Medulla oblongata (tissue), 1 donor: ENCODE measurements at regions not wholly inside any gene's neighbourhood (a gene's known extent, or its start where the extent isn't known, plus 50 kb on each side); places are given as distances from the start of the nearest gene placed in this dataset.

Experiments used
- DNase-seq: peaks from one replicate; pipeline ENCODE4 v3.0.0-alpha.2; 2015; ENCODE audit errors: extremely low spot score

DNA sequence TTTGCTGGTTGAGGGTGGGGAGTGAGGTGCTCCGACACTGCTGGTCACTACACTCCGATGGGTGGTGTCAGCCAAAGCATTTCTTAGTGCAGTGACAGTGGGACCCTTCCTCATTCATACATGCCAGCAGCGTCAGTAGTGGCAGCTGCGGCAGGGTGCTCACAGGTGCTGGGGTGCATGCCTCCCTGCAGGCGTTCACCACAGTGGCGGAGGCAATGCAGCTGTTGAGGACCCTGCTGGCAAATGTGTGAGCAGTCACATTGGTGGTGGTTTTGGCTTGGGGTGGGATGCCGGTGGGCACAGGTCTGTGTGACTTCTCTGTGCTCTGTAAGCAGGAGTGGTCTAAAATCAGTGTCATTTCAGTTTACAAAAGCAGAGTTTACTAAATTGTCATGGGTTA, 464.6 kb downstream of the FUT8 start:
- DNase-seq: no peak

DNA sequence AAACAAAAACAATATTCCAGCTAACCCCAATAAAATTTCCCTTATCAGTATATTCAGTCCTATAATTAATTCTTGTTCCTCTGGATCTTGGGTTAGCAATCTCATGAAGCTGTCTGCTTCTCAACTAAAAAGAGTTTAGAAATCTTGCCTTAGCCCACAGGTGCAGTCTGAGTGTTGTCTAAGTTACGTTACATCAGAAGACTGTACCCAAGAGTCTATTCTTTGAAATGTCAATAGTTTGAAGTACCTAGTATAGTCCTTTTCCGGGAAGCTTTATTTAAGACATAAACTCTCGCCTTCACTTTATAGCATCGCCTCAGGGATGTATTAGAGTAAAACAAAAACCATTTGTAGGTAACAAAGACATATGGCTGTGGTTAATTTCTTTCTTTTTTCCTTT, 465.1 kb downstream of the FUT8 start:
- DNase-seq: no peak

DNA sequence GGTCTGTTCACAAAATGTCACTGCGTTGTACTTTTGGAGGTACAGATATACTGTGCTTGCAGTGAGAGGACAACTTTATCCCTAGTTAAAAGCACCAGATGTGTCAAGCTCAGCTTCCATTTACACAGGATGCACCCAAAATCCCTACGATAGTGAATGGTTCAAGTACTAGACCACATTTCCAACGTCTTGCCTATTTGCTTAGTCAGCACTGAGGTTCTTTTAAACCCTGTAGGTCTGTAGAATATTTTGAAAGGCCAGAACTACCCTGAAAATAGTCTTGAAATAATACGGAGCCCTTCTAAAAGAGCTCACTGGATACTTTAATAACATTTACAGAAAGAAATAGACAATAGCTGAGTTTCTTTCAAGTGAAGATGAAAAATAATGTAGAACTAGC, 466.1 kb downstream of the FUT8 start:
- DNase-seq: no peak

DNA sequence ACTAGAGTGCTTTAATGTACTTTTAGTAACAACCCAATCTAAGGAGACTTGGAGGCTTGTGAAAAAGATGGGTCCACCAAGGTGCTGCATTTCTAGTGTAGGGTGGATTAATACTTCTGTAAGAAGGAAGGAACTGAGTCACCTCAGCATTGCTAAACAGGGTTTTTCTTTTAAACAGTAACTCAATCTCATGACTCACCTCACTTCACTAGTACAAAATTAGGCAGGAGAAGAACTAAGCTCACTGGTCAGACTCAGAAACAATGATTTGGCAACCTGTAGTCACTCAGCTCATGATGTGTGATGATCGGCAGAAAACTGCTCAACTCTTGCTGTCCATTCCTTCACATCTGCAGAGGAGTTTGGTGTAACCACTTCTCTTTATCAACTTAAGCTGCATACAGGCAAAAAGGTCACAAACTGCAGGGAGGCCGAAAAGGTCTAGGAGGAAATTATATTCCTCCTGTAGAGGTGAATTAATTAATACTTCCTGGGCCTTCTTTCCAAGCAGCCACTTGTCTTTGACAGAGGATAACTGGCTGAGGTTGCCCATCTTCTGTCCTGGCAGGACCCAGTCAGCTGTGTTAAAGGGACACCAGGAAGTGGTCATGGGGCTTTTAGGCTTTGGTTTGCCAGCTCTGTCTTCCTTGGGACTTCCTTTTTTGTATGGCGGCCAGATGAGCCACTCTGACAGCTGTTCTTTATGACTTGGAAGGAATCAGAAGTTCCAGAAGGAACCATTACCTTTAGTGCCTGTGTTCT, 466.9 kb downstream of the FUT8 start:
- no peak for DNase-seq

DNA sequence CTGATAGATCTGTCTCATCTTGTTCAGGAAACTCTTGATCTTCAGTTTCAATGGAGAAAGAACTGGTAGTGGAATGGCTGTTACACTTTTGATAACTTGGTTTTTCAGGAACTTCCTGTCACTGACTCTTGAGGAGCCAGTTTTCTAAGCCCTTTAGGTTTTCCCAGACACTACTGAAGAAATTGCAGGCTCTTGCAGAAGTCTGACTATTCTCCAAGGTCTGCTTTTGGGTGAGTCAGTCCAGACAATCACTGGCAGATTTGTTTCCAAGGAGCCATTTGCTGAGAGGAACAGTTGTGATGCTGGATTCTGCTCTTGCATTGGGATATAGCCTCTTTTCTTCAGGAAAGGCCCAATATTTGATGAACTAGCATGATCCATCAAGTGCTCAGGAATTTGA, 468.0 kb downstream of the FUT8 start:
- DNase-seq: no peak

DNA sequence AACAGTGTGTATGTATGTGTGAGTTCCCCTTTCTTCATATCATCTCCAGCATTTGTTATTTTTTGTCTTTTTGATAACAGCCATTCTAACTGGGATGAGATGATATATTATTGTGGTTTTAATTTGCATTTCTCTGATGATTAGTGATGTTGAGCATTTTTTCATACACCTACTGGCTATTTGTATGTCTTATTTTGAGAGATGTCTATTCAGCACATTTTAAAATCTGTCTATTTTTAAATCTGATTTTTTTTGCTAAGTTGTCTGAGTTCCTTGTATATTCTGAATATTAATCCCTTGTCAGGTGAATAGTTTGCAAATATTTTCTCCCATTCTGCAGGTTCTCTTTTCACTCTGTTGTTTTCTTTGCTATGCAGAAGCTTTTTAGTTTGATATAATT, 469.1 kb downstream of the FUT8 start:
- DNase-seq: no peak

DNA sequence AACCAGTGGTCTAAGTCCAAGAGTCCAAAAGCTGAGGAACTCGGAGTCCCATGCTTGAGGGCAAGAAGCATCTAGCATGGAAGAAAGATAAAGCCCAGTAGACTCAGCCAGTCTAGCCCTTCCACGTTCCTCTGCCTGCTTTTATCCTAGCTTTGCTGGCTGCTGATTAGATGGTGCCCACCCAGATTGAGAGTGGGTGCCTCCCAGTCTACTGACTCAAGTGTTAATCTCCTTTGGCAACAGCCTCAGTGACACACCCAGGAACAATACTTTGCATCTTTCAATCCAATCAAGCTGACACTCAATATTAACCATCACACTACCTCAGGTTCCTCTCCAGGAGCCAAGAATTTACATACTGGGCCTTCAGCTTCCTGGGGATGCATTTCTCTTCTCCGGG, 476.1 kb downstream of the FUT8 start:
- no peak for DNase-seq

DNA sequence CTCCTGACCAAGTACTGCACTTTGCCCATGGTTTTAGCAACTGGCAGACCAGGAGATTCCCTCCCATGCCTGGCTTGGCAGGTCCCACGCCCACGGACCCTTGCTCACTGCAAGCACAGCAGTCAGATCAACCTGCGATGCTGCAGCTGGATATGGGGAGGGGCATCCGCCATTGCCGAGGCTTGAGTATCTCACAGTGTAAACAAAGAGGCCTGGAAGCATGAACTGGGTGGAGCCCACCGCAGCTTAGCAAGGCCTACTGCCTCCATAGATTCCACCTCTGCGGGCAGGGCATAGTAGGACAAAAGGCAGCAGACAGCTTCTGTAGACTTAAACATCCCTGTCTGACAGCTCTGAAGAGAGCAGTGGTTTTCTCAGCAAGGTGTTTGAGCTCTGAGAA, 479.8 kb downstream of the FUT8 start:
- DNase-seq: no peak

DNA sequence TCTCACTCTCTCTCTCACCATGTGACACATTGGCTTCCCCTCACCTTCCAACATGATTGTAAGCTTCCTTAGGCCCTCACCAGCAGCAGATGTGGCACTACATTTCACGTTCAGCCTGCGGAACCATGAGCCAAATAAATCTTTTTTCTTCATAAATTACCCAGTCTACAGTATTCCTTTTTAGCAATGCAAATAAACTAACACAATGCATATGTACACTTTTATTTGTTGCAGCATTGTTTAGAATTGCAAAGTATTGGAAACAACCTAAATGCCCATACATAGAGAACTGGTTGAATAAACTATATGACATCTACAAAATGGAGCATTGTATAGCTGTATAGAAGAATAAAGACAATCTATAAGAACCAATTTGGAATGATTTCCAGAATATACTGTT, 487.6 kb downstream of the FUT8 start:
- no peak for DNase-seq

DNA sequence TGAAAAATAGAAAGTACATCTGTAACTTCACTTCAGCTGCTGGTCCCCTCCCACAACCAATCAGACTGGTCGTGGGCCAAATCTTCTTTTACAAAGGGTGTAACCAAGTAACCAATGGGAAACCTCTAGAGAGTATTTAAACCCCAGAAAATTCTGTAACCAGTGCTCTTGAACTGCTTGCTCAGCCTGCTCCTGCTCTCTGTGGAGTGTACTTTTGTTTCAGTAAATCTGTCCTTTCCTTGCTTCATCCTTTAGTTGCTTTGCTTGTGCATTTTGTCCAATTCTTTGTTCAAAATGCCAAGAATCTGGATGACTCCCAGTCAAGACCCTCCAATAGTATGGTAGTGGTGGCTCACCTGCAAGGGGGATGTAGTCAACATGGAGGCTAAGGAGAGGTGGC, 489.1 kb downstream of the FUT8 start:
- no peak for DNase-seq

DNA sequence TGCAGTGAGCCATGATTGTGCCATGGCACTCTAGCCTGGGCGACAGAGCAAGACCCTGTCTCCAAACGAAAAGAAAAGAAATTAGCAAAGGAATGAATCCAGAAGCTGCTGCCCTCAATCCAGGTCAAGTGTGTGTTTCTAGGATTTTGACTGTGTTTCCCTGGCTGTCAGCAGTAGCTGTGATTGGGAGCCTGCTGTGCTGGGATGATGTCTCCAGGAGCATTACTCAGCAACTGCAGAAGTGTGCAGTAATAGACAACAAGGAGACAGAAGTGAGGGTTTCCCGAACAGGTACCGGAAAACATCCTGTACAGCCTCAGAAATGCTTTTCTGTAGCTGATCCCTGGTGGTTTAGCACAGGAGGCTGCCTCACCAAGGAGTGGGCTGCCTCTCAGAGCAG, 492.5 kb downstream of the FUT8 start:
- no peak for DNase-seq

DNA sequence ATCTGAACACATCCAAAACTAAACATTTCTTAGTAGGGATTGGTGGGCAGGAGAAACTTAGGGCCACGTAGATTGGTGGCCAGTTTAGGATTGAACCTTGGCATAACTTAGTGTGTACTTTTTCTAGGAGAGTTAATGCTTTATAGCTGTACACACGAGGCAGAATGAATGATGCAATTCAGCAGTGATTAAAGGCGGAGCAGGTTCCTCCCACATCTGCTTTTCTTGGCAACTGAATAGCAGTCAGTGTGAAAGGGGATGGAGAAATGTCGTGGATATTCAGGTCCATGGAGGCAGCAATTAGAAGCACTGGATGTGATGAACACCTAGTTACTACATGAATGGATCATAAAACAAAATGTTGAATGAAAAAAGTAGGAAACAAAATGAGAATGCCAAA, 493.8 kb downstream of the FUT8 start:
- DNase-seq: no peak

DNA sequence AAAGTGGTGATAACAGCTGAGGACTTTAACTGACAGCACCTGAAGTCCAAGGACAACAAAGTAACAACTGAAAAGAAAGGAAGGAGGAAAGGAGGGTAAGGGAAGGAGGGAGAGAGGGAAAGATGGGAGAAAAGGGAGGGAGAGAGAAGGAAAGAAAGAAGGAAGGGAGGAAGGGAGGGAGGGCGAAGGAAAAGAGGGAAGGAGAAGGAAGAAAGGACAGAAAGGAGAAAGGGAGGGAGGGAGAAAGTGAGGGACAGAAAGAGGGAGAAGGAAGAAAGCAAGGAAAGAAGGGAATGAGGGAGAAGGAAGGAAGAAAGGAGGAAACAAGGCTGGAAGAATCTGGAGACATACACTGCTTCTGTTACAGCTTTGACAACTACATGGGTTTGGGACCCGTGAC, 494.4 kb downstream of the FUT8 start:
- no peak for DNase-seq

DNA sequence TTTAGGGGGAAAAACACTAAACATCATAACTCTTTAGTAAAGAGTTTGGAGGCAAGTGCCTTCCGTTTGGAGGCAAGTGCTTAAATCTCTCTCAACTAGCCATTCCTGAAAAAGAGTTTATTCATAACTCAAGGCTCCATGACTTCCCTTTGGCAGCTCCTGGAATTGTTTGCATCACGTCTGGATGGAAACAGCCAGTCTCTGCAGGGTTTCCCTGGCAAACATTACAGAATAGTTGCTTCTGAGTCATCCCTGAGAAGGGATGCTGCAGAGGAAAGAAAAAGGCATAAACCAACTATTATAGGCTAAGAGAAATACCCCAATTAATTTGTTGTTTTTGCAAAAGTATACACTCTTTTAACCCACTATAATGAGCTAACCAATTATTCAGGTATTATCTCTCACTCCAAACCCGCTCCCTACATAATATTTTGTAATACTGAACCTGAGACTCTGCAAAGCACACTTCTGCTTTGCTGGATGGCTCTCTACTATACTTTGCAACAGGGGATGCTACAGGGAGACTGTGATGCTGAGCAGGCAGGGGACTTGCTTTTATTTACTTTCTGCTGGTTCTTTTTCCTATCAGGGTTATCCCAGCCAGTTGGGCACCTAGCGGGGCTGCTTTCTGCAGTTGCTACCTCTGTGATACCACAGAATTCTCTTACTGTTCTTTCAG, 497.7 kb downstream of the FUT8 start:
- no peak for DNase-seq

DNA sequence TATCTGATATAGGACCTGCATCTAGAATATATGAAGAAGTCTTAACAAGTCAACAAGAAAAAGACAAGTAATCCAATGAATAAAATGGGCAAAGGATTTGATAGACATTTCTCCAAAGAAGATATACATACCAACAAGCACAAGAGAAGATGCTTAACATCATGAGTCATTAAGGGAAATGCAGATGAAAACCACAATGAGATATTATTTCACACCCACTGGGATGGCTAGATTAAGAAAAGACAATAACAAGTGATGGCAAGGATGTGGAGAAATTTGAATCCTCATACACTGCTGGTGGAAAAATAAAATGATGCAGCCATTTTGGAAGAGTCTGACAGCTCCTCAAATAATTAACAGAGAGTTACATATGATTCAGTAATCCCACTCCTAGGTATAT, 502.6 kb downstream of the FUT8 start:
- no peak for DNase-seq

DNA sequence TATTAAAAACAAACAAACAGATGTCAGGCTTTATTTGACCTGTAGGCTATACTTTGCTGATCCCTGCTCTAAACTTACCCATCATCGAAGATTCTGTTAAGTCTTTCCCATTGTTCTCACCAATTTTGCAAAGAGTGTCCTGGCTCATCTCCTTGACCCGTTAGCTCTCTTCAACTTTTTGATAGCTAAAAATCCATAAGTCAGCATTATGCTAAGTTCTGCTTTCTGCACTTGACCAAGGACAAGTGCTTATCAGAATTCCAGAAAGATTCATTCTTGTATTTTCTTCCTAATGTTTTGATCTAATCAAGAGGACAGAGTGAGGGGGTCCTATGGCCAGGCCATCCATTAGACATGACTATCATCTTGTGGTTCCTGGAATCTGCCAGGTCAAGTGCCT, 503.5 kb downstream of the FUT8 start:
- DNase-seq: no peak

DNA sequence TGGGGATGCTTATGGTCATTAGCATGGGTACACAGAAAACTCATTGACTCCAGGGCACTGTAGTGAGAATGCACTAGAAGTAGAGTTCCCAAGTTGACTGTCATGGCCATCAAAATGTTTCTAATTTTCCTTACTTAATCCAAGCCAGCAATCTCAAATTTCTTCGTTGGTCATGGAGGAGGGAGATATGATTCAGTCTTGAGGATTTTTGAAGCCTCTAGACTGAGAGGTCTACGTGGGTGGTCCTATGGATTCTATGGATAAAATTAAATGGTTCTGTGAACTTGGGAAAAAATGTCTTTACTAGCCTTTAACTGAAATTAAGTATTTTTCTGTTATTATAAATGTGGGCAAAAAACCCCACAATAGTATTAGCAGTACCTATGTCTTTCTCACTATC, 508.5 kb downstream of the FUT8 start:
- DNase-seq: no peak

DNA sequence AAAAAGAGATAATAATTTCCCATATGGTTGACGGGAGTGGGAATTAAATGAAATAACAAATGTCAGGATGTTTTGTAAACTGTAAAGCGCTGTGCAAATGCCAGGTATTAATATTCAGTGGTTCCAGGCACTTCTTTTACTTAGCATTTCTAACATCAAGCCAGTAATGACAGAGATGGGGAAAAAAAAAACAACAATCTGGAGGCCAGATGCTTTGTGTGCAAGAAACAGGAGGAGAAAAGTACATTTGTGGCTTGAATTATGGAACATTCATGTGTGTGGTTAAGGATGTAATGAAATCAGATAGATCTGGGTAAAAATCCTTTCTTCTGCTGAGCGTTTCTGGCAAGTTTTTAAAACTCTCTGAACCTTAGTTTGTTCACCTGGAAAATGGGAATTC, 509.6 kb downstream of the FUT8 start:
- DNase-seq: no peak

DNA sequence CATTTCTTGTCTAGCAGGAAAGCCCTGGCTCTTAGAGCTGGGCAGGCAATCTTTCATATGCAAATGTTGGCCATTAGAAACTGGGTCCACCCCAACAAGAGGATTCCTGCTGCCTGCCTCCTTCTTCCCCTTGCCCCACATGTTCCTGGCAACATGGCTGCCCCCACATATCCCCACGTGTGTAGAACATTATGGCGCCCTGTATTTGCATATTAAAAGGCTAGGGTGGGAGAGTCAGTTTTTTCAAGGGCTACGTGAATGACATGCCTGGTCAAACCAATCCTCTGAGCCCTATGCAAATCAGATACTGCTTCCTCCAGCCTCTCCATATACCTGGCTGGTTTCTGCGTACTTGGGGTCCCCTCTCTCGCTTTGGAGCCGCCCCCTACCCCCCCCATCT, 514.0 kb downstream of the FUT8 start:
- DNase-seq: no peak

DNA sequence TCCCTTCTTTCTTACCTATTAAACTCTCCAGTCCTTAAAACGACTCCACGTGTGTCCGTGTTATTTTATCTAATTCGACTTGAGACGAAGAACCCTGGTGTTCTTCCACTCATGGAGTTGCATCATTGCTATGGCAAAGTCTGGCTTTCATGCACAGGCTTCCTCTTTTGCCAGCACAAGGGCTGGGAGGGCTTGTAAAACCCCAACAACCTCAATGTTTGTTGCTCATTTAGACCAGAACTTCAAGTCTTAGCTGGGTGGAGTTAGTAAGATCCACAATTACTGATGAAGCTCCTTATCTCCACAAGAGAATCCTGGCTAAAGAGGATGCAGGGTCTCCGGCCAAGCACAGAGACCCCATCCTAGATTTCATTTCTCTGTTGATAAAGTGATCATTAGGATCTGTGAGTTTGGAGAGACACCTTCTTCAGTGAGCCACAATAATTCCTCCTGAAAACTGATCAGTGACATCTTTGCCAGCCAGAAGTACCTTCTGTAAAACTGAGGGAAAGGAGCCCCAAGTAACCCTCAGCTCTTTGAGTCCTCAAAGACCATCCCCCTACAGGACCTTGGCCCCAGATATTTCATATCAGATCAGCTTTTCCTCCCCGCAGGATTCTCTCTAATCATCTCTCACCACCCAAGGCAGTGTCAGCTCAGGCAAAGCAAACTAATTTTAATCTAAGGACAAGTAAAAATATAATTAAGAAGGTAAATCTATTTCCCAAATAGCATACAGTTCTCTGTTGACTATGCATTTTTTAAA, 514.6 kb downstream of the FUT8 start:
- no peak for DNase-seq

DNA sequence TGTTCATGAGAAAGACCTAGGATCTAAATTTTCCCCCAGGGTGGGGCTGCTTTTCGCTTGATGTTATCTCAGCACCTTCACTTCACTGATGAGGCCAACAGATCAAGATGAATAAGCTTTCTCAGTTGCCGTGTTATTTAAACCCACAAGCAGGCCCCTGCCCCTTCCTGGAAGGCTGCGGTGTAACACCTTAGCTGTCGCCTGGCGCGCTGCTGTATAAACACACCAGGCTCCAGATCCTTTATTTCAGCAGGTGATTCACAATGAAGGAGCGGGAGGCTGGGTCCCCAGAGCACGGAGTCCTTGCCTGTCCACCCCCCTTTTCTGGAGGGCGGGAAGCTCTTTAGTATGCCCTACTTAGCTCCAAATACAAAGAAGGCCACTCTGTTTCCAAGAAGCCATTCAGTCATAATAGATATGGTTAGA, 515.4 kb downstream of the FUT8 start:
- DNase-seq: no peak

DNA sequence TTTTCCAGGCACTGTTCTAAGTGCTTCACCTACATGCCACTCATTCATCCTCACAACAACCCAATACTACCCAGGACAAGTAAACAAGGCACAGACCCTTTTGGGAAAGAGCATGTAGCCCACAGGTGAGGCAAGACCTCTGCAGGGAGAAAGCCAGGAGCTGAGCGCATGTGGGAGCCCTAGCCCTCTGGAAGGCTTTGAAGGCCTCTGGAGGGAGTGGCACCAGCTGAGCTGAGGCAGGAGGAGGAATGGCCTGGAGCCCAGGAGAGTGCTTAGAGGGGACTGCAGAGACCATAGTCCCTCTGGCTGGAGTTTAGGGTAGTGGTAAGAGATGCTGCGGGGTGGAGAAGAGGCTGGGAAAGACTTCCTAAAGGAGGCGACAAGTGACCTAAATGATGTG, 516.5 kb downstream of the FUT8 start:
- DNase-seq: no peak
